ENCODE measurements at regions not wholly inside any gene's neighbourhood (a gene's known extent, or its start where the extent isn't known, plus 50 kb on each side); places are given as distances from the start of the nearest gene placed in this dataset.

- TF ChIP-seq YY1 (IDR thresholded peaks at IDR 0.05; ENCODE audit: insufficient read depth, insufficient read length) (no peak), ZNF274 (IDR thresholded peaks at IDR 0.05; ENCODE audit: low read depth, low read length) (no peak), SUZ12 (IDR thresholded peaks at IDR 0.05; ENCODE audit: extremely low read depth, insufficient read depth, insufficient read length) (no peak)
Measured at GRCh38 chr5:7331131-7331530, 64.8 kb upstream of the ADCY2 start.
